H1 (cell line): ENCODE measurements at regions not wholly inside any gene's neighbourhood (a gene's known extent, or its start where the extent isn't known, plus 50 kb on each side); places are given as distances from the start of the nearest gene placed in this dataset.

ENCODE experiments used
- CREB1 ChIP-seq: IDR thresholded peaks from 2 replicates; pipeline ENCODE4 v1.6.1; 2012; ENCODE audit warnings: inconsistent platforms
- SP2 ChIP-seq: IDR thresholded peaks from 2 replicates; pipeline ENCODE4 v1.6.1; 2012; ENCODE audit warnings: mild to moderate bottlenecking, low read length, inconsistent platforms
- ZNF274 ChIP-seq: IDR thresholded peaks from 2 replicates; pipeline ENCODE4 v1.7.0; 2012; ENCODE audit warnings: low read length, borderline replicate concordance; ENCODE audit errors: extremely low read depth
- TF ChIP-seq, protein P1 (sequence below): fragments of 300-600 bp; sonication (generic); IDR thresholded peaks from 2 replicates; pipeline ENCODE4 v1.7.1; 2012; ENCODE audit warnings: low read length, moderate library complexity, mild to moderate bottlenecking, inconsistent platforms; ENCODE audit not compliant: insufficient replicate concordance

DNA sequence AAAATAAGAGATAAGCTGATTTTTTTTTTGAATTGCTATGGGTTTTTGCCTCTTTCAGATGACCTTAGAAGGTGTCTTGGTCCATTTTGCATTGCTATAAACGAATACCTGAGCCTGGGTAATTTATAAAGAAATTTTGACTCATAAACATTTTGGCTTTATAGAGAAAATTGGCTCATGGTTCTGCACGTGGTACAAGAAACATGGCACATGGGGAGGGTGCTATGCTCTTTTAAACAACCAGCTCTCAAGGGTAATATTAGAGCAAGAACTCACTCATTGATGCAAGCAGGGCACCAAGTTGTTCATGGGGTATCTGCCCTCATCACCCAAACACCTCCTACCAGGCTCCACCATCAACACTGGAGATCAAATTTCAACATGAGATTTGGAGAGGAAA is 408.8 kb downstream of the NUP35 start (continued):
- TF ChIP-seq, protein P1, sequence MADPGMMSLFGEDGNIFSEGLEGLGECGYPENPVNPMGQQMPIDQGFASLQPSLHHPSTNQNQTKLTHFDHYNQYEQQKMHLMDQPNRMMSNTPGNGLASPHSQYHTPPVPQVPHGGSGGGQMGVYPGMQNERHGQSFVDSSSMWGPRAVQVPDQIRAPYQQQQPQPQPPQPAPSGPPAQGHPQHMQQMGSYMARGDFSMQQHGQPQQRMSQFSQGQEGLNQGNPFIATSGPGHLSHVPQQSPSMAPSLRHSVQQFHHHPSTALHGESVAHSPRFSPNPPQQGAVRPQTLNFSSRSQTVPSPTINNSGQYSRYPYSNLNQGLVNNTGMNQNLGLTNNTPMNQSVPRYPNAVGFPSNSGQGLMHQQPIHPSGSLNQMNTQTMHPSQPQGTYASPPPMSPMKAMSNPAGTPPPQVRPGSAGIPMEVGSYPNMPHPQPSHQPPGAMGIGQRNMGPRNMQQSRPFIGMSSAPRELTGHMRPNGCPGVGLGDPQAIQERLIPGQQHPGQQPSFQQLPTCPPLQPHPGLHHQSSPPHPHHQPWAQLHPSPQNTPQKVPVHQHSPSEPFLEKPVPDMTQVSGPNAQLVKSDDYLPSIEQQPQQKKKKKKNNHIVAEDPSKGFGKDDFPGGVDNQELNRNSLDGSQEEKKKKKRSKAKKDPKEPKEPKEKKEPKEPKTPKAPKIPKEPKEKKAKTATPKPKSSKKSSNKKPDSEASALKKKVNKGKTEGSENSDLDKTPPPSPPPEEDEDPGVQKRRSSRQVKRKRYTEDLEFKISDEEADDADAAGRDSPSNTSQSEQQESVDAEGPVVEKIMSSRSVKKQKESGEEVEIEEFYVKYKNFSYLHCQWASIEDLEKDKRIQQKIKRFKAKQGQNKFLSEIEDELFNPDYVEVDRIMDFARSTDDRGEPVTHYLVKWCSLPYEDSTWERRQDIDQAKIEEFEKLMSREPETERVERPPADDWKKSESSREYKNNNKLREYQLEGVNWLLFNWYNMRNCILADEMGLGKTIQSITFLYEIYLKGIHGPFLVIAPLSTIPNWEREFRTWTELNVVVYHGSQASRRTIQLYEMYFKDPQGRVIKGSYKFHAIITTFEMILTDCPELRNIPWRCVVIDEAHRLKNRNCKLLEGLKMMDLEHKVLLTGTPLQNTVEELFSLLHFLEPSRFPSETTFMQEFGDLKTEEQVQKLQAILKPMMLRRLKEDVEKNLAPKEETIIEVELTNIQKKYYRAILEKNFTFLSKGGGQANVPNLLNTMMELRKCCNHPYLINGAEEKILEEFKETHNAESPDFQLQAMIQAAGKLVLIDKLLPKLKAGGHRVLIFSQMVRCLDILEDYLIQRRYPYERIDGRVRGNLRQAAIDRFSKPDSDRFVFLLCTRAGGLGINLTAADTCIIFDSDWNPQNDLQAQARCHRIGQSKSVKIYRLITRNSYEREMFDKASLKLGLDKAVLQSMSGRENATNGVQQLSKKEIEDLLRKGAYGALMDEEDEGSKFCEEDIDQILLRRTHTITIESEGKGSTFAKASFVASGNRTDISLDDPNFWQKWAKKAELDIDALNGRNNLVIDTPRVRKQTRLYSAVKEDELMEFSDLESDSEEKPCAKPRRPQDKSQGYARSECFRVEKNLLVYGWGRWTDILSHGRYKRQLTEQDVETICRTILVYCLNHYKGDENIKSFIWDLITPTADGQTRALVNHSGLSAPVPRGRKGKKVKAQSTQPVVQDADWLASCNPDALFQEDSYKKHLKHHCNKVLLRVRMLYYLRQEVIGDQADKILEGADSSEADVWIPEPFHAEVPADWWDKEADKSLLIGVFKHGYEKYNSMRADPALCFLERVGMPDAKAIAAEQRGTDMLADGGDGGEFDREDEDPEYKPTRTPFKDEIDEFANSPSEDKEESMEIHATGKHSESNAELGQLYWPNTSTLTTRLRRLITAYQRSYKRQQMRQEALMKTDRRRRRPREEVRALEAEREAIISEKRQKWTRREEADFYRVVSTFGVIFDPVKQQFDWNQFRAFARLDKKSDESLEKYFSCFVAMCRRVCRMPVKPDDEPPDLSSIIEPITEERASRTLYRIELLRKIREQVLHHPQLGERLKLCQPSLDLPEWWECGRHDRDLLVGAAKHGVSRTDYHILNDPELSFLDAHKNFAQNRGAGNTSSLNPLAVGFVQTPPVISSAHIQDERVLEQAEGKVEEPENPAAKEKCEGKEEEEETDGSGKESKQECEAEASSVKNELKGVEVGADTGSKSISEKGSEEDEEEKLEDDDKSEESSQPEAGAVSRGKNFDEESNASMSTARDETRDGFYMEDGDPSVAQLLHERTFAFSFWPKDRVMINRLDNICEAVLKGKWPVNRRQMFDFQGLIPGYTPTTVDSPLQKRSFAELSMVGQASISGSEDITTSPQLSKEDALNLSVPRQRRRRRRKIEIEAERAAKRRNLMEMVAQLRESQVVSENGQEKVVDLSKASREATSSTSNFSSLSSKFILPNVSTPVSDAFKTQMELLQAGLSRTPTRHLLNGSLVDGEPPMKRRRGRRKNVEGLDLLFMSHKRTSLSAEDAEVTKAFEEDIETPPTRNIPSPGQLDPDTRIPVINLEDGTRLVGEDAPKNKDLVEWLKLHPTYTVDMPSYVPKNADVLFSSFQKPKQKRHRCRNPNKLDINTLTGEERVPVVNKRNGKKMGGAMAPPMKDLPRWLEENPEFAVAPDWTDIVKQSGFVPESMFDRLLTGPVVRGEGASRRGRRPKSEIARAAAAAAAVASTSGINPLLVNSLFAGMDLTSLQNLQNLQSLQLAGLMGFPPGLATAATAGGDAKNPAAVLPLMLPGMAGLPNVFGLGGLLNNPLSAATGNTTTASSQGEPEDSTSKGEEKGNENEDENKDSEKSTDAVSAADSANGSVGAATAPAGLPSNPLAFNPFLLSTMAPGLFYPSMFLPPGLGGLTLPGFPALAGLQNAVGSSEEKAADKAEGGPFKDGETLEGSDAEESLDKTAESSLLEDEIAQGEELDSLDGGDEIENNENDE = no peak
- no peak for TF ChIP-seq SP2
- TF ChIP-seq ZNF274 = no peak
- no peak for TF ChIP-seq CREB1
